T-helper 17 cell (primary cell): ENCODE measurements at regions not wholly inside any gene's neighbourhood (a gene's known extent, or its start where the extent isn't known, plus 50 kb on each side); places are given as distances from the start of the nearest gene placed in this dataset.

ENCODE experiments used
- ATAC-seq: fragments of 150-1000 bp; cut with Tn5 transposase; 2 replicates; pipeline ENCODE4 v1.10.0; 2021; ENCODE audit warnings: mild to moderate bottlenecking, moderate library complexity
- DNase-seq, 3 donors: peaks; one replicate each; pipeline versions ENCODE4 v3.0.0 to v3.0.0-alpha.2; 2020 to 2021
- H3K9me3 ChIP-seq: one replicate; pipeline ENCODE4 v1.7.0; 2013; ENCODE audit warnings: low read length, mild to moderate bottlenecking; ENCODE audit not compliant: control insufficient read depth, poor library complexity, severe bottlenecking
- H3K27ac Mint-ChIP-seq: one replicate; pipeline ENCODE4 v1.8.0; 2022; ENCODE audit warnings: mild to moderate bottlenecking, moderate library complexity, mixed read lengths
- H3K27me3 Mint-ChIP-seq: one replicate; pipeline ENCODE4 v1.8.0; 2022; ENCODE audit warnings: mixed read lengths
- H3K36me3 Mint-ChIP-seq: one replicate; pipeline ENCODE4 v1.8.0; 2022; ENCODE audit warnings: low read depth, mixed read lengths
- H3K4me1 Mint-ChIP-seq: one replicate; pipeline ENCODE4 v1.8.0; 2022; ENCODE audit warnings: mild to moderate bottlenecking, mixed read lengths
- H3K4me3 Mint-ChIP-seq: one replicate; pipeline ENCODE4 v1.8.0; 2022; ENCODE audit warnings: mild to moderate bottlenecking, moderate library complexity, mixed read lengths

- Mint-ChIP-seq H3K4me1 (no peaks in the 10 kb centered on the region), H3K4me3 (no peak overlapping the region), H3K36me3 (no peaks in the 10 kb centered on the region), H3K27ac (no peak overlapping the region), H3K27me3 (peaks cover 5% of the 10 kb centered on the region)
- H3K9me3 ChIP-seq, result no peaks in the 10 kb centered on the region
- DNase-seq (no peak), ATAC-seq (no peak)
These were observed 174.8 kb upstream of the CHODL start for GRCh38 chr21:18069875-18070274.

GRCh38 chr21:18060402-18060801 lies 184.2 kb upstream of the CHODL start:
- ATAC-seq, result no peak

GRCh38 chr21:18058731-18059398 lies 185.8 kb upstream of the CHODL start:
- H3K9me3 ChIP-seq, result no peaks in the 10 kb centered on the region
- Mint-ChIP-seq H3K4me1 (no peaks in the 10 kb centered on the region), H3K36me3 (no peaks in the 10 kb centered on the region), H3K27me3 (no peaks in the 10 kb centered on the region), H3K27ac (no peak overlapping the region), H3K4me3 (no peak overlapping the region)
- DNase-seq (no peak), ATAC-seq (no peak)

More at GRCh38 chr21:18060402-18060801, 184.2 kb upstream of the CHODL start:
- Mint-ChIP-seq H3K27ac (no peak overlapping the region), H3K4me1 (no peaks in the 10 kb centered on the region), H3K27me3 (no peaks in the 10 kb centered on the region), H3K4me3 (no peak overlapping the region), H3K36me3 (no peaks in the 10 kb centered on the region)
- no peaks in the 10 kb centered on the region for H3K9me3 ChIP-seq
- DNase-seq, result no peak

- Mint-ChIP-seq H3K4me3 (no peak overlapping the region), H3K27ac (no peak overlapping the region), H3K36me3 (no peaks in the 10 kb centered on the region), H3K4me1 (no peaks in the 10 kb centered on the region), H3K27me3 (no peaks in the 10 kb centered on the region)
- no peaks in the 10 kb centered on the region for H3K9me3 ChIP-seq
- ATAC-seq, result no peak
- DNase-seq, result no peak
These were observed 191.5 kb upstream of the CHODL start for GRCh38 chr21:18053151-18053550.

GRCh38 chr21:18049461-18049860 lies 195.2 kb upstream of the CHODL start:
- Mint-ChIP-seq H3K4me1 (no peaks in the 10 kb centered on the region), H3K27ac (no peak overlapping the region), H3K27me3 (no peaks in the 10 kb centered on the region), H3K4me3 (no peak overlapping the region), H3K36me3 (no peaks in the 10 kb centered on the region)
- DNase-seq, result no peak
- no peaks in the 10 kb centered on the region for H3K9me3 ChIP-seq
- ATAC-seq, result no peak

- no peaks in the 10 kb centered on the region for H3K27me3 Mint-ChIP-seq
- H3K4me1 Mint-ChIP-seq, result no peaks in the 10 kb centered on the region
- no peak overlapping the region for H3K4me3 Mint-ChIP-seq
- DNase-seq (no peak), ATAC-seq (no peak)
- H3K9me3 ChIP-seq, result no peaks in the 10 kb centered on the region
- H3K36me3 Mint-ChIP-seq, result peaks cover 2% of the 10 kb centered on the region
- H3K27ac Mint-ChIP-seq, result no peak overlapping the region
These were observed 203.6 kb upstream of the CHODL start for GRCh38 chr21:18041012-18041411.

GRCh38 chr21:18030248-18030647 lies 211.1 kb upstream of the C21orf91 start:
- no peak overlapping the region for H3K4me3 Mint-ChIP-seq
- no peak overlapping the region for H3K27ac Mint-ChIP-seq
- no peaks in the 10 kb centered on the region for H3K4me1 Mint-ChIP-seq
- H3K36me3 Mint-ChIP-seq, result peaks cover 2% of the 10 kb centered on the region
- H3K9me3 ChIP-seq, result peaks cover 2% of the 10 kb centered on the region
- no peak for ATAC-seq
- no peaks in the 10 kb centered on the region for H3K27me3 Mint-ChIP-seq
- no peak for DNase-seq

- ATAC-seq (no peak), DNase-seq (no peak)
- Mint-ChIP-seq H3K27ac (no peak overlapping the region), H3K27me3 (no peaks in the 10 kb centered on the region), H3K4me3 (no peak overlapping the region), H3K4me1 (no peaks in the 10 kb centered on the region), H3K36me3 (no peaks in the 10 kb centered on the region)
- H3K9me3 ChIP-seq, result peaks cover 2% of the 10 kb centered on the region
These were observed 207.2 kb upstream of the C21orf91 start for GRCh38 chr21:18026359-18026758.

- H3K4me1 Mint-ChIP-seq, result no peaks in the 10 kb centered on the region
- no peak for ATAC-seq
These were observed 204.6 kb upstream of the C21orf91 start for GRCh38 chr21:18023711-18024110.

GRCh38 chr21:18023157-18023556 lies 204.0 kb upstream of the C21orf91 start:
- Mint-ChIP-seq H3K4me1 (no peaks in the 10 kb centered on the region), H3K4me3 (no peak overlapping the region), H3K36me3 (no peaks in the 10 kb centered on the region), H3K27ac (no peak overlapping the region), H3K27me3 (peaks cover 4% of the 10 kb centered on the region)
- ATAC-seq, result no peak
- no peaks in the 10 kb centered on the region for H3K9me3 ChIP-seq
- DNase-seq, result no peak

More at GRCh38 chr21:18023711-18024110, 204.6 kb upstream of the C21orf91 start:
- H3K9me3 ChIP-seq, result no peaks in the 10 kb centered on the region
- Mint-ChIP-seq H3K4me3 (no peak overlapping the region), H3K27ac (no peak overlapping the region), H3K36me3 (no peaks in the 10 kb centered on the region), H3K27me3 (peaks cover 4% of the 10 kb centered on the region)
- DNase-seq, result no peak

- no peaks in the 10 kb centered on the region for H3K27me3 Mint-ChIP-seq
- no peak for ATAC-seq
- no peaks in the 10 kb centered on the region for H3K9me3 ChIP-seq
- no peak for DNase-seq
- no peaks in the 10 kb centered on the region for H3K36me3 Mint-ChIP-seq
- H3K4me3 Mint-ChIP-seq, result no peak overlapping the region
- no peak overlapping the region for H3K27ac Mint-ChIP-seq
- H3K4me1 Mint-ChIP-seq, result no peaks in the 10 kb centered on the region
These were observed 188.0 kb upstream of the C21orf91 start for GRCh38 chr21:18007121-18007520.

- H3K4me3 Mint-ChIP-seq, result no peak overlapping the region
- ATAC-seq (no peak), DNase-seq (no peak)
- no peaks in the 10 kb centered on the region for H3K4me1 Mint-ChIP-seq
- H3K9me3 ChIP-seq, result no peaks in the 10 kb centered on the region
- H3K27me3 Mint-ChIP-seq, result no peaks in the 10 kb centered on the region
- no peaks in the 10 kb centered on the region for H3K36me3 Mint-ChIP-seq
- no peak overlapping the region for H3K27ac Mint-ChIP-seq
These were observed 187.5 kb upstream of the C21orf91 start for GRCh38 chr21:18006691-18007090.

GRCh38 chr21:18002393-18002792 lies 183.2 kb upstream of the C21orf91 start:
- Mint-ChIP-seq H3K36me3 (no peaks in the 10 kb centered on the region), H3K27me3 (no peaks in the 10 kb centered on the region), H3K27ac (no peak overlapping the region), H3K4me1 (no peaks in the 10 kb centered on the region), H3K4me3 (no peak overlapping the region)
- no peak for DNase-seq
- H3K9me3 ChIP-seq, result no peaks in the 10 kb centered on the region
- ATAC-seq, result no peak

- no peak for ATAC-seq
- no peaks in the 10 kb centered on the region for H3K4me1 Mint-ChIP-seq
These were observed 182.0 kb upstream of the C21orf91 start for GRCh38 chr21:18000981-18001686.

More at GRCh38 chr21:18000981-18001686, 182.0 kb upstream of the C21orf91 start:
- H3K36me3 Mint-ChIP-seq, result no peaks in the 10 kb centered on the region
- no peaks in the 10 kb centered on the region for H3K9me3 ChIP-seq
- H3K27me3 Mint-ChIP-seq, result no peaks in the 10 kb centered on the region
- no peak for DNase-seq
- H3K4me3 Mint-ChIP-seq, result no peak overlapping the region
- no peak overlapping the region for H3K27ac Mint-ChIP-seq
